22Rv1 (cell line): ENCODE measurements at regions not wholly inside any gene's neighbourhood (a gene's known extent, or its start where the extent isn't known, plus 50 kb on each side); places are given as distances from the start of the nearest gene placed in this dataset.

Experiments
- H3K27ac ChIP-seq: fragments of 450-650 bp; 2 replicates; pipeline ENCODE4 v1.5.1; 2017
- ZFX ChIP-seq: fragments of 450-650 bp; IDR thresholded peaks from 2 replicates; pipeline ENCODE4 v1.6.1; 2017; ENCODE audit warnings: antibody characterized with exemption, borderline replicate concordance
- TF ChIP-seq, protein P1 (sequence below): fragments of 450-650 bp; IDR thresholded peaks from 2 replicates; pipeline ENCODE4 v1.5.1; 2017; ENCODE audit warnings: mild to moderate bottlenecking

DNA sequence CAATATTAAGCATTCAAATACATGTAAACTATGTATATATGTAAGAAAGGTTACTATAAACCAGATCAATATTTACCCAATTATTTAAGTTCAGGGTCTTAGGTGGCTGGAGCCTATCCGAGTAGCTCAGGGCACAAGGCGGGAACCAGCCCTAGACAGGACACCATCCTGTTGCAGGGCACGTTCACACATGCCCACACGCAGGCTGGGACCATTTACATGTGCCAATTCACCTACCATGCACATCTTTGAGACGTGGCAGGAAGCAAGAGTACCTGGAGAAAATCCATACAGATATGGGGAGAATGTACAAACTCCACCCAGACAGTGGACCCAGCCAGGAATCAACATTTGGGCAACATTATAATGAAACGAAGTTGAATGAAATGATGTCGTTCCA is 263.0 kb upstream of the E2F7 start:
- TF ChIP-seq, protein P1, sequence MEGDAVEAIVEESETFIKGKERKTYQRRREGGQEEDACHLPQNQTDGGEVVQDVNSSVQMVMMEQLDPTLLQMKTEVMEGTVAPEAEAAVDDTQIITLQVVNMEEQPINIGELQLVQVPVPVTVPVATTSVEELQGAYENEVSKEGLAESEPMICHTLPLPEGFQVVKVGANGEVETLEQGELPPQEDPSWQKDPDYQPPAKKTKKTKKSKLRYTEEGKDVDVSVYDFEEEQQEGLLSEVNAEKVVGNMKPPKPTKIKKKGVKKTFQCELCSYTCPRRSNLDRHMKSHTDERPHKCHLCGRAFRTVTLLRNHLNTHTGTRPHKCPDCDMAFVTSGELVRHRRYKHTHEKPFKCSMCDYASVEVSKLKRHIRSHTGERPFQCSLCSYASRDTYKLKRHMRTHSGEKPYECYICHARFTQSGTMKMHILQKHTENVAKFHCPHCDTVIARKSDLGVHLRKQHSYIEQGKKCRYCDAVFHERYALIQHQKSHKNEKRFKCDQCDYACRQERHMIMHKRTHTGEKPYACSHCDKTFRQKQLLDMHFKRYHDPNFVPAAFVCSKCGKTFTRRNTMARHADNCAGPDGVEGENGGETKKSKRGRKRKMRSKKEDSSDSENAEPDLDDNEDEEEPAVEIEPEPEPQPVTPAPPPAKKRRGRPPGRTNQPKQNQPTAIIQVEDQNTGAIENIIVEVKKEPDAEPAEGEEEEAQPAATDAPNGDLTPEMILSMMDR = no peak
- TF ChIP-seq ZFX = no peak
- no peak overlapping the region for H3K27ac ChIP-seq

DNA sequence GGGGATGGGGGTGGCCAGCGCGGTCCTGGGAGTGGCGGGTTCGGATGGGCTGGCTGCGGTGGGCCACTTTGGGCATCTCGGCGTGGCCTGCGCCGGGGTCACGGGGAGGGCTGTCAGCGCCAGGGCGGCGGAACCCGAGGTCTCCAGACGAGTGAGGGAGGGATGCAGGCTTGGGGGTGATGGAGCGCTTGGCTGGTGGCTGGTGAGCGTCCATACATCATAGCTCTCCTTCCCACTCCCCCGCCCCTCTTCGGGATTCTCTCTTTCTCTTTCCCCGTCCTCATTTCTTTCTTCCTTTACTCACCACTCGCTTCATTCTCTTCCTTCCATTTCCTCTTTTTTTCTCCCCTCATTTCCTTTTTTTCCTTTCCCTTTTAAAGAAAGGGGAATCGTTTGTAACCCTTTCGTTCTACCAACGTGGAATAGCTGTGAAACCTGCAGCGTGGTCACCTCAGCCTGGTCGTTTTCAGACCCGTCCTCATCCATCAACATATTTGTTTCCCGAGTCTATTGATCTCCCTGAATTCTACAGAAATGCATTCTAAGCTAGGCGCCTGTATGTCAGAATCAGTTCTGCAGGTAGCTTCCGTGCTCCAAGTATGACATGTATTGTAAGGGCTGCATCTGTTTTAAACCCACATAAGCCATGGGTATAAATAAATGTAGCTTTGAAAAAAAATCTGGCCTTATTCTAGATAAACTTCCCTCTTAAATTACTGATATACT is 260.3 kb upstream of the E2F7 start:
- no peak overlapping the region for H3K27ac ChIP-seq
- TF ChIP-seq ZFX = no peak
- TF ChIP-seq, protein P1 = no peak

DNA sequence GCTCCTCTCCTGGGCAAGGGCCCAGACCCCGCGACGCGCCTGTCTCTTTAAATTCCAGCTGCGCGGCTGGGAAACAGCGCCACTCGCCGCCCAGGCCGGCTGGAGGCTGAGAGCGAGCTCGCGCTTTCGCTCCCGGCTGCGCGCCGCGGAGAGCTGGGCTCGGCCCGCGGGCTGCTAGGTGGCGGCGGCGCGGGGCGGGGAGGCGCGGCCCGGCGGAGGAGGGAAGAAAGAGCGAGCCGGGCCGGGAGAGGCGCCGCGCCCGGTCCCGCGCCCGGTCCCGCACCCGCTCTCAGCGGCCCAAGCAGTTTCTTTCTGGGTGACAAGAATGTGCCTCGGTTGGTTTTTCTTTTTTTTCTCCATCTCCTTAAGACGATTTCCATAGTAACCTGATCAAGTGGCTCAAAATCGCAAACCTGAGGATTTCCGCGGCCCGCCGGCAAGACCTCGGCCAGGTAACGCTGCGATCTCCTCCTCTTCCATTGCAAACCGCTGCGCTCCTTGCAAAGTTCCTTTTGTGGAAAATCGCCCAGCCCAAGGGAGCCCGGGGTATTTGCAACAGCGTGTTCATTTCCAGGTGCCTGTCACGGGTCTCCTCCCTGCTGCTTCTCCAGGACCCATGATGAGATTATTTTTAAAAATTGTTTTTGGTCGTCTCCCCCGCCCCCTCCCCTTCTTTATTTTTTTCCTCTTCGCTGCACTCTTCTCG is 259.5 kb upstream of the E2F7 start:
- TF ChIP-seq ZFX = no peak
- TF ChIP-seq, protein P1 = peak; percentile 95
- no peak overlapping the region for H3K27ac ChIP-seq

DNA sequence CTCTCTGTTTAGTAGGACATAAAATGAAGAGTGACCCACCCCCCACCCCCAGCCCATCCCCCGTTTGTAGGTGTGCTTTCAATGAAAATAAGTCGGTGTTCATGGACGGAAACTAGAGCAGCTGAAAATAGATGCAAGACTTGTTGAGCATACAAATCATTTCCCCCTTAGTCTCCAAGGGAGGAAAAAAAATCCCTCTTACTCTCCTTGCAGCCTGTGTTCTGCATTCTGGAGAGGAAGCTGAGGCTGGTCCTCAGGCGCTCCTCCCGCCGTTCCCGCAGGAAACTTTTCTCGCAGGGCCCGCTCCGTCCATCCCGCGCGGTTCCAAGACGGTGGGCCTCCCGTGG is 259.0 kb upstream of the E2F7 start:
- TF ChIP-seq, protein P1 = no peak
- TF ChIP-seq ZFX = no peak
- H3K27ac ChIP-seq = no peak overlapping the region

DNA sequence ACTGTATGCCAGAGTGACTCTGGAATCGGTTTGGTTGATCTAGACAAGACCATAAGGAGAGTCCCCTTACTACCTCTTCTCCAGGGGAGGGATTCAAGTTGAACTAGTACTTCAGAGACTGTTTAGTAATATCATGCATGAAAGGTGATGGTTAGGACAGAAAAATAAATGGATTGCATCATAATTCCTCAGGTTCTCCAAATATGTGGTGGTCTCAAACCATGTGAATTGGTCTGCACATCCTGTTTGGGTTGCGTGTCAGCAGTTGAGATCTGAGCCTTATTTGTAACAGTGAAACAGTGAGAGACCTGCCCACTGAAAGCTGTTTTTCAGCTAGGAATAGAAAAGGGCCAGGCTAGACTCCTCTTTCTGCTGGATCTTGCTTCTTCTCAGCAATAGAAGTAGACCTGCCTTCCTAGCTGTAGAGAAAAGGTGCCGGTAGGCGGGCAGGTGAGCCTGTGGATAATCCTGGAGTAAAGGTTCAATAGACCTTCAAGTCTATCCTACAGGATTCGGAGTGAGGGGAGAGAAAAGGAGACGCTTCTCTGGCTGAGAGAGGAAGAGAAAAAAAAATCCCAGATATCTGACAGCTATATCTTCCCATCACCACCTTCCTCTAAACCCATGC is 258.5 kb upstream of the E2F7 start:
- TF ChIP-seq, protein P1 = no peak
- TF ChIP-seq ZFX = no peak
- no peak overlapping the region for H3K27ac ChIP-seq

DNA sequence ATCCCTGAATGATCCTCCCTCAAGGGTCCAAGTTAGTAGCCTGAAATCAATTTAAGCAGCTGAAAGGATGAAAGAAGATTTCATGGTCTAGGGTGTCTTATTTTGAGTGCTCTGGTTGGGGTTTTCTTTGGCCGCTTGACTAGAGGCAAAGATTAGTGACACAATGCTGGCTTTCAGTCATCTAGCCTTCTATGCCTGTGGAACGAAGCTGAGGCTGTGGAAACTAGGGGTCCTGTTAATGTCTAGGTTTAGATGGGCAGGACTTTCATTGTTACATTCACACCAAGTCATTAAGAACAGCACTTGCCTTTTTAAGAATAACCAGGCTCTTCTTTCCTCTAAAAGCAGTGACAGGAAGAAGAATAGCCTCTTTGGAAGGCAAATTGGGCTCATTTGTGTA is 253.8 kb upstream of the E2F7 start:
- no peak overlapping the region for H3K27ac ChIP-seq
- TF ChIP-seq, protein P1 = no peak
- TF ChIP-seq ZFX = no peak

DNA sequence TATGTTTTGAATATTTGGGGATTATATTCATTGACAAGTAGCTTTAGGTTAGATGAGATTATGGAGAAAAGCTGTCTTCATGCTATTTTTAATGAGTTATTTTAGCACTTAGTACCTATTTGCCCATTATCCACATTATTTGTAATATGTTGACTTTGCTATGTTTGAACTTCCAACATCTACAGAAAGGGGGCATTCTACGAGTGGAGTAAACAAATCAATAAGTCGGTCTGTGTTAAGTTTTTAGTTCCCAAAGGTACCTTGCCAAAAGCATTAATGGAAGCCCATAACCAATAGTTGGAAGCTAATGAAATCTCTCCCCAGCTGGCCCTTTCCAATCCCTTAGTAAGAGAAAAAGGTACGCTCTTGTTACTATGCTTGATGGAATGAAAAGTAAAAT is 250.0 kb upstream of the E2F7 start:
- no peak for TF ChIP-seq ZFX
- TF ChIP-seq, protein P1 = no peak
- H3K27ac ChIP-seq = no peak overlapping the region
